ENCODE measurements at regions not wholly inside any gene's neighbourhood (a gene's known extent, or its start where the extent isn't known, plus 50 kb on each side); places are given as distances from the start of the nearest gene placed in this dataset.

- Histone ChIP-seq H3K9ac (replicated peaks; ENCODE audit: extremely low read depth, insufficient read depth, low read length) (no peak overlapping the region), H3K27ac (ENCODE audit: insufficient read depth, low read depth, low read length) (no peak overlapping the region), H3K9me1 (replicated peaks; ENCODE audit: control insufficient read depth, extremely low read depth, insufficient read depth, low read length) (no peaks in the 10 kb centered on the region), H3K4me1 (ENCODE audit: control insufficient read depth, extremely low read depth, insufficient read depth, low read length) (no peaks in the 10 kb centered on the region), H2AFZ (ENCODE audit: low read depth, low read length) (no peak overlapping the region), H4K20me1 (replicated peaks; ENCODE audit: control insufficient read depth, extremely low read depth, insufficient read depth, low read length) (no peaks in the 10 kb centered on the region), H3K9me3 (replicated peaks; ENCODE audit: control insufficient read depth, insufficient read depth, low read length) (no peaks in the 10 kb centered on the region), H3K27me3 (ENCODE audit: control insufficient read depth in 2 of 2, insufficient read depth in 2 of 2, low read length in 2 of 2) (no peaks in the 10 kb centered on the region), H3K4me3 (replicated peaks in 1 of 3; ENCODE audit: insufficient read depth in 1 of 3, low read depth in 1 of 3, low read length in 3 of 3) (no peak overlapping the region), H3K79me2 (ENCODE audit: control insufficient read depth, insufficient read depth, low read length) (no peaks in the 10 kb centered on the region), H3K4me2 (ENCODE audit: insufficient read depth, low read length) (no peak overlapping the region), H3K36me3 (ENCODE audit: control insufficient read depth in 2 of 2, extremely low read depth in 1 of 2, insufficient read depth in 2 of 2, low read length in 2 of 2) (no peaks in the 10 kb centered on the region)
- no TSS peak for BruUV-seq (replicated peaks)
- dilution Hi-C loops (cut with MboI; ENCODE audit: extremely low pct_ligation_motif_present, low sequenced_read_pairs) (no loop called here), intact Hi-C loops (cut with micrococcal nuclease) (no loop called here)
- no peak for DNase-seq (ENCODE audit: low read depth, low spot score)
- POLR2A ChIA-PET: no interaction called here
- no peak for FAIRE-seq
- TF ChIP-seq MAX (IDR thresholded peaks at IDR 0.05; ENCODE audit: insufficient read depth, insufficient read length) (no peak), GATA2 (IDR thresholded peaks at IDR 0.05; ENCODE audit: insufficient read depth, insufficient read length, low read depth, low read length) (no peak), POLR2AphosphoS5 (IDR thresholded peaks at IDR 0.05; ENCODE audit: insufficient read depth, low read depth, low read length) (no peak), EZH2 (IDR thresholded peaks at IDR 0.05; ENCODE audit: borderline replicate concordance, low read depth, low read length, severe bottlenecking) (no peak), POLR2A (IDR thresholded peaks at IDR 0.05; ENCODE audit: low read depth, low read length) (no peak), FOS (IDR thresholded peaks at IDR 0.05; ENCODE audit: borderline replicate concordance, insufficient read depth, low read length) (no peak), MYC (IDR thresholded peaks at IDR 0.05; ENCODE audit: low read depth, low read length) (no peak), JUN (IDR thresholded peaks at IDR 0.05; ENCODE audit: borderline replicate concordance, insufficient read depth, insufficient read length, low read depth) (no peak), CTCF (IDR thresholded peaks at IDR 0.05; ENCODE audit: extremely low read depth in 1 of 2, insufficient read depth in 1 of 2, low read depth in 1 of 2, low read length in 2 of 2) (no peak)
- CTCF ChIA-PET: no interaction called here
Measured at GRCh38 chr13:87497426-87497825, 173.7 kb upstream of the SLITRK5 start.
